Ishikawa (cell line): ENCODE measurements at regions not wholly inside any gene's neighbourhood (a gene's known extent, or its start where the extent isn't known, plus 50 kb on each side); places are given as distances from the start of the nearest gene placed in this dataset.

Experiments
- CEBPB ChIP-seq: IDR thresholded peaks from 2 replicates; pipeline ENCODE4 v1.6.1; 2012
- CREB1 ChIP-seq: IDR thresholded peaks from 2 replicates; pipeline ENCODE4 v1.6.1; 2012; ENCODE audit warnings: low read depth
- EGR1 ChIP-seq: IDR thresholded peaks from 2 replicates; pipeline ENCODE4 v1.6.1; 2012
- EP300 ChIP-seq: IDR thresholded peaks from 2 replicates; pipeline ENCODE4 v1.6.1; 2012; ENCODE audit warnings: borderline replicate concordance
- FOXM1 ChIP-seq: IDR thresholded peaks from 2 replicates; pipeline ENCODE4 v1.6.1; 2012; ENCODE audit warnings: low read depth, borderline replicate concordance
- MAX ChIP-seq: IDR thresholded peaks from 2 replicates; pipeline ENCODE4 v1.6.1; 2012
- NFIC ChIP-seq: IDR thresholded peaks from 2 replicates; pipeline ENCODE4 v1.6.1; 2012
- RAD21 ChIP-seq: IDR thresholded peaks from 2 replicates; pipeline ENCODE4 v1.6.1; 2012; ENCODE audit warnings: low read depth
- TAF1 ChIP-seq: IDR thresholded peaks from 2 replicates; pipeline ENCODE4 v1.6.1; 2012; ENCODE audit warnings: low read depth, mild to moderate bottlenecking
- TCF12 ChIP-seq: IDR thresholded peaks from 2 replicates; pipeline ENCODE4 v1.6.1; 2012; ENCODE audit warnings: low read depth
- TEAD4 ChIP-seq: IDR thresholded peaks from 2 replicates; pipeline ENCODE4 v1.6.1; 2012
- YY1 ChIP-seq: IDR thresholded peaks from 2 replicates; pipeline ENCODE4 v1.6.1; 2012; ENCODE audit warnings: low read depth
- ZBTB7A ChIP-seq: IDR thresholded peaks from 2 replicates; pipeline ENCODE4 v1.6.1; 2012; ENCODE audit warnings: low read depth
- TF ChIP-seq, protein P1 (sequence below): IDR thresholded peaks from 2 replicates; pipeline ENCODE4 v1.6.1; 2012; ENCODE audit warnings: low read depth, mild to moderate bottlenecking
- TF ChIP-seq, protein P2 (sequence below): IDR thresholded peaks from 2 replicates; pipeline ENCODE4 v1.6.1; 2012

DNA sequence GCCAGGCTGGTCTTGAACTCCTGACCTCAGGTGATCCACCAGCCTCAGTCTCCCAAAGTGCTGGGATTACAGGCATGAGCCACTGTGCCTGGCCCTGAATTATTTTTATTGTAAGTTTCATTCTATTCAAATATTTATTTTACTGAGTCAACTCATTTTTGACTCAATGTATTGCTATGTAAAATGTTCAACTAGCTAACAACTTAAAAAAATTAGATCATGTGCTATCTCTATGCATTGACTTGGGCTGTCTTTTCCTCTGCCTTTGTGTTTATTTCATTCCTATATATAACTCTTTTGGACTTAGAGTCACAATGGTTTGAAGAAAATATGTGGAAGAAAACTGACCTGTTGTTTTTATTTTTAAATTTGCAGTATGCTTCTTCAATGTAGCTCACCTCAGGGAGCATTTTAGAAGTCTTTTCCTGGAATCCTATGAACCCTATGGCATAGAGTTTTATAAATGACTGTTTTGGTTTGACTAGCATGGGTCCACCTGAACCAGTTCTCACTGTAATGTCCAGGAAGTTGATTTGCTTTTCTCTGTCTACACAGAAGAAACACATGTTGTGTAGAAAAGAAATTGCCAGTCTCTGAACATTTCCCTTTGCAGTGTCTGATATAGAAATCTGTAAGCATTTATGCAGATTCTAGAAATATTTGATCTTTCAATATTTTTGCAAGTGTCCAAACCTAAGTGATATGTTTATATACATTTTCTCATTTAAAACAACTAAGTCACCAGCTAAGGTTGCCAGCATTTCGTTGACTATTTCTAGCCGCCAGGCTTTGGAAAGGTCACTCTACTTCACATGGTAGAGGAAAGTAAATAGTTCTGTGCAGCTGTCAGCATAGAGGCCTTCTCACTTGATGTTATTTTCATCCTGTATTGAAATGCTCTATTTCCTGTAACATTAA is 138.8 kb downstream of the PCSK1 start:
- no peak for TF ChIP-seq NFIC
- TF ChIP-seq ZBTB7A, result no peak
- no peak for TF ChIP-seq TAF1
- no peak for TF ChIP-seq EP300
- TF ChIP-seq MAX, result no peak
- TF ChIP-seq RAD21, result no peak
- no peak for TF ChIP-seq CREB1
- no peak for TF ChIP-seq EGR1
- no peak for TF ChIP-seq FOXM1
- no peak for TF ChIP-seq TCF12

DNA sequence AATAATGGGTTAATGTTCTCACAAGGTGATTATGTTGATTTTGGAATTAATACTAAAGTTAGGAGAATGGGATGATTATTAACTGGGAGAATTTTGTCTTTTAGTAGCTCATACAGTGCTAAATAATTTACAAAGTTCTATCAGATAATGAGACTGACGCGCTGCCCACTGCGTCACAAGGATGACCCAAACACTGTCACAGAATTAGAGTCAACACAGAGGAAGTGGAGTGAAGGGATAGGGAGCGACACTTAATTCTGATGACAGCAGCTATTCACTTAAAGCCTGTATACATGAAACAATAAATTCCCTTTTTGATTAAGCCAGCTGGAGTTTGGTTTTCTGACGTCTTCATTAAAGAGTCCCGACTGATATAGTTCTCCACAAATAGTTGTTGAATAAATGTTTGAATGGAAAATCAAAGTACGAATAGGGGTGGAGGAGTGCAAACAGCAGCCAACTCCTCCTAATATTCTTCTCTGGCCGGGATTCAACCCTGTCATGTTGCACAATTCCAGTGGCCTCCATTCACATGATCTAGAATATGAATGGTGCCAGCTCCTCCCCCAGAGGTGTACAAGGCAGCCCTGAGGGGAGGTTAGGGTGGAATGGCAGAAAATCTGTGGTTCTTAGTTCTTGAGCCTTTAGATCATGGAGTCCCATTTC is 140.3 kb downstream of the PCSK1 start:
- TF ChIP-seq, protein P1, sequence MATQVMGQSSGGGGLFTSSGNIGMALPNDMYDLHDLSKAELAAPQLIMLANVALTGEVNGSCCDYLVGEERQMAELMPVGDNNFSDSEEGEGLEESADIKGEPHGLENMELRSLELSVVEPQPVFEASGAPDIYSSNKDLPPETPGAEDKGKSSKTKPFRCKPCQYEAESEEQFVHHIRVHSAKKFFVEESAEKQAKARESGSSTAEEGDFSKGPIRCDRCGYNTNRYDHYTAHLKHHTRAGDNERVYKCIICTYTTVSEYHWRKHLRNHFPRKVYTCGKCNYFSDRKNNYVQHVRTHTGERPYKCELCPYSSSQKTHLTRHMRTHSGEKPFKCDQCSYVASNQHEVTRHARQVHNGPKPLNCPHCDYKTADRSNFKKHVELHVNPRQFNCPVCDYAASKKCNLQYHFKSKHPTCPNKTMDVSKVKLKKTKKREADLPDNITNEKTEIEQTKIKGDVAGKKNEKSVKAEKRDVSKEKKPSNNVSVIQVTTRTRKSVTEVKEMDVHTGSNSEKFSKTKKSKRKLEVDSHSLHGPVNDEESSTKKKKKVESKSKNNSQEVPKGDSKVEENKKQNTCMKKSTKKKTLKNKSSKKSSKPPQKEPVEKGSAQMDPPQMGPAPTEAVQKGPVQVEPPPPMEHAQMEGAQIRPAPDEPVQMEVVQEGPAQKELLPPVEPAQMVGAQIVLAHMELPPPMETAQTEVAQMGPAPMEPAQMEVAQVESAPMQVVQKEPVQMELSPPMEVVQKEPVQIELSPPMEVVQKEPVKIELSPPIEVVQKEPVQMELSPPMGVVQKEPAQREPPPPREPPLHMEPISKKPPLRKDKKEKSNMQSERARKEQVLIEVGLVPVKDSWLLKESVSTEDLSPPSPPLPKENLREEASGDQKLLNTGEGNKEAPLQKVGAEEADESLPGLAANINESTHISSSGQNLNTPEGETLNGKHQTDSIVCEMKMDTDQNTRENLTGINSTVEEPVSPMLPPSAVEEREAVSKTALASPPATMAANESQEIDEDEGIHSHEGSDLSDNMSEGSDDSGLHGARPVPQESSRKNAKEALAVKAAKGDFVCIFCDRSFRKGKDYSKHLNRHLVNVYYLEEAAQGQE, result no peak
- no peak for TF ChIP-seq RAD21
- TF ChIP-seq, protein P2, sequence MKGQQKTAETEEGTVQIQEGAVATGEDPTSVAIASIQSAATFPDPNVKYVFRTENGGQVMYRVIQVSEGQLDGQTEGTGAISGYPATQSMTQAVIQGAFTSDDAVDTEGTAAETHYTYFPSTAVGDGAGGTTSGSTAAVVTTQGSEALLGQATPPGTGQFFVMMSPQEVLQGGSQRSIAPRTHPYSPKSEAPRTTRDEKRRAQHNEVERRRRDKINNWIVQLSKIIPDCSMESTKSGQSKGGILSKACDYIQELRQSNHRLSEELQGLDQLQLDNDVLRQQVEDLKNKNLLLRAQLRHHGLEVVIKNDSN, result no peak
- TF ChIP-seq TEAD4, result no peak
- no peak for TF ChIP-seq TAF1
- TF ChIP-seq MAX, result no peak
- TF ChIP-seq FOXM1, result no peak
- TF ChIP-seq ZBTB7A, result no peak
- no peak for TF ChIP-seq YY1
- TF ChIP-seq TCF12, result no peak
- TF ChIP-seq NFIC, result no peak
- TF ChIP-seq CREB1, result no peak
- TF ChIP-seq EGR1, result no peak
- TF ChIP-seq EP300, result no peak
- no peak for TF ChIP-seq CEBPB

DNA sequence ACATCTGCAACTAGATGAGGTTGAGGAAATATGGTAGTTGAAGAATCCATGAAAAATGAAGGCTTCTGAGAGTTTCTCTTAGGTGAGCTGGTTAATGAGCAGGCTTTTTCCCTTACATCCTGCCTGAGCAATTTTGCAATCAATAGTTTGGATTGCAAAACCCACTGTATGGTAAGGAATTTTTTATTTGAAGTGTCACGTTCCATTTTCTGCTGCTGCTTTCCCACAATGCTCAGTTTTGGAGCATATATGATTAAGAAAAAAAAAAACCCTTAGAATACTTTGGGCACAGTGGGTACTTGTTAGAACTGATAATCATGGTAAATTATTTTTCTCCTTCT is 144.2 kb downstream of the PCSK1 start:
- no peak for TF ChIP-seq FOXM1
- TF ChIP-seq CREB1, result no peak
- no peak for TF ChIP-seq NFIC
- TF ChIP-seq TAF1, result no peak
- TF ChIP-seq TEAD4, result no peak
- no peak for TF ChIP-seq MAX
- TF ChIP-seq CEBPB, result no peak

- TF ChIP-seq ZBTB7A (no peak), TEAD4 (no peak), CEBPB (no peak), TAF1 (no peak), FOXM1 (no peak), RAD21 (no peak)
Observed at GRCh38 chr5:96288166-96288844, 144.7 kb downstream of the PCSK1 start.

- TF ChIP-seq, protein P1, result no peak
- no peak for TF ChIP-seq ZBTB7A
- TF ChIP-seq TAF1, result no peak
Observed at GRCh38 chr5:96287136-96287535, 145.9 kb downstream of the PCSK1 start.

DNA sequence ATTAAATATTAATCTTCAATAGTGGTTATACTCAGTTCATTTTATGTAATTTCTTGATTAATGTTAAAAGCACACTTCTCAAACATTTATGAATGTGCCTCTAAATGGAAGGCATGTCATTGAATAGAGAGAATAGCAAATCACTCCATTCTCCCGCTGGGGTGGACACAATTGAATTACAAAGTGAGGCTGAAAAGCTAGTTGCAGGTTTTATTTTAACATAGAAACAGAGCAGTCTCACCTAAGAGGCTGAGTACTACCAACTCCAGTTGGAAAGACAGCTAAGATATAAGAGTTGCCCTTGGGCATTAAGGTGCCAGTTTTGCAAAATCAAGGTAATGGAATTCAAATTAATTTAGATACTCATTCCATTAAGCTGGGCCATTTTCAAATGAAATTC is 147.2 kb downstream of the PCSK1 start:
- TF ChIP-seq EGR1, result no peak
- no peak for TF ChIP-seq YY1
